HUDEP-2 (cell line): ENCODE measurements at regions not wholly inside any gene's neighbourhood (a gene's known extent, or its start where the extent isn't known, plus 50 kb on each side); places are given as distances from the start of the nearest gene placed in this dataset.
"Not testable (repeated sequence)": the region's sequence is repeated elsewhere in the genome, so short reads cannot be mapped to it uniquely, and the experiment has no call there.

ENCODE experiments used
- DNase-seq, 76 experiments: peaks; one replicate each; lab custom pipeline; 2025; ENCODE audit not compliant: unreplicated experiment in 76 of 76; lab: John Stamatoyannopoulos, UW

- no peak for DNase-seq
Measured at GRCh38 chr5:96214442-96215197, 218.4 kb downstream of the PCSK1 start.

- DNase-seq: no peak
Measured at GRCh38 chr5:96209829-96210228, 223.2 kb downstream of the PCSK1 start.

- DNase-seq: no peak
Measured at GRCh38 chr5:96207420-96207819, 225.6 kb downstream of the PCSK1 start.

GRCh38 chr5:96203761-96204160, 229.3 kb downstream of the PCSK1 start:
- no peak for DNase-seq

GRCh38 chr5:96201503-96201902, 231.5 kb downstream of the PCSK1 start:
- DNase-seq: no peak

GRCh38 chr5:96200641-96201040, 232.4 kb downstream of the PCSK1 start:
- no peak for DNase-seq

- no peak for DNase-seq
Measured at GRCh38 chr5:96199713-96200183, 233.3 kb downstream of the PCSK1 start.

- no peak for DNase-seq
Measured at GRCh38 chr5:96198356-96199058, 234.5 kb downstream of the PCSK1 start.

- DNase-seq: not testable (repeated sequence)
Measured at GRCh38 chr5:96197767-96198166, 235.3 kb downstream of the PCSK1 start.

GRCh38 chr5:96197347-96197746, 235.7 kb upstream of the ELL2 start:
- DNase-seq: no peak

- no peak for DNase-seq
Measured at GRCh38 chr5:96196890-96197289, 235.2 kb upstream of the ELL2 start.

GRCh38 chr5:96196407-96196806, 234.8 kb upstream of the ELL2 start:
- no peak for DNase-seq

GRCh38 chr5:96195123-96195522, 233.5 kb upstream of the ELL2 start:
- DNase-seq: no peak

GRCh38 chr5:96194593-96194992, 232.9 kb upstream of the ELL2 start:
- no peak for DNase-seq

GRCh38 chr5:96193946-96194345, 232.3 kb upstream of the ELL2 start:
- no peak for DNase-seq

- DNase-seq: no peak
Measured at GRCh38 chr5:96189987-96190386, 228.3 kb upstream of the ELL2 start.

- no peak for DNase-seq
Measured at GRCh38 chr5:96189028-96189826, 227.6 kb upstream of the ELL2 start.

- no peak for DNase-seq
Measured at GRCh38 chr5:96187309-96188027, 225.8 kb upstream of the ELL2 start.

GRCh38 chr5:96184510-96184909, 222.9 kb upstream of the ELL2 start:
- not testable (repeated sequence) for DNase-seq

- no peak for DNase-seq
Measured at GRCh38 chr5:96180684-96181435, 219.2 kb upstream of the ELL2 start.
